Calu3 (cell line): ENCODE measurements at regions not wholly inside any gene's neighbourhood (a gene's known extent, or its start where the extent isn't known, plus 50 kb on each side); places are given as distances from the start of the nearest gene placed in this dataset.
A peak's percentile ranks its signal among the peaks of the same experiment; 100 is the strongest.

Source experiments
- BruUV-seq: library from RNA; stranded (reverse); fragments of 400-500 nt; replicated peaks from 2 replicates; lab custom pipeline; 2021; lab: Mats Ljungman, UMichigan
- CTCF ChIA-PET: fragments of 300-600 bp; sonication (Branson Sonifier 250); formaldehyde crosslinking; loops from one replicate; lab custom pipeline; 2022; ENCODE audit warnings: antibody characterized with exemption; lab: Charles Lee
- DNase-seq: peaks from one replicate; pipeline ENCODE4 v3.0.0; 2022
- H3K27ac Mint-ChIP-seq: one replicate; pipeline ENCODE4 v1.8.0; 2022; ENCODE audit warnings: mixed read lengths; ENCODE audit not compliant: unreplicated experiment
- H3K27me3 Mint-ChIP-seq: one replicate; pipeline ENCODE4 v1.8.0; 2022; ENCODE audit warnings: mixed read lengths; ENCODE audit not compliant: unreplicated experiment
- H3K36me3 Mint-ChIP-seq: one replicate; pipeline ENCODE4 v1.8.0; 2022; ENCODE audit warnings: mild to moderate bottlenecking, moderate library complexity, mixed read lengths; ENCODE audit not compliant: insufficient read depth, unreplicated experiment
- H3K4me1 Mint-ChIP-seq: one replicate; pipeline ENCODE4 v1.8.0; 2022; ENCODE audit warnings: mild to moderate bottlenecking, low read depth, mixed read lengths; ENCODE audit not compliant: unreplicated experiment
- H3K4me3 Mint-ChIP-seq: one replicate; pipeline ENCODE4 v1.8.0; 2022; ENCODE audit warnings: mild to moderate bottlenecking, low read depth, moderate library complexity, mixed read lengths; ENCODE audit not compliant: unreplicated experiment
- H3K9me3 Mint-ChIP-seq: one replicate; pipeline ENCODE4 v1.8.0; 2022; ENCODE audit warnings: low read depth, mixed read lengths; ENCODE audit not compliant: unreplicated experiment
- CTCF ChIP-seq: fragments of 200-600 bp; IDR thresholded peaks from one replicate; pipeline ENCODE4 v1.8.0; 2022; ENCODE audit warnings: antibody characterized with exemption; ENCODE audit not compliant: unreplicated experiment
- intact Hi-C: fragments of 100-400 bp; cut with micrococcal nuclease; formaldehyde crosslinking; loops from one replicate; pipeline ENCODE4 v1.10.0; 2022; ENCODE audit not compliant: unreplicated experiment

GRCh38 chr1:188043536-188044245 is 1214.9 kb downstream of the PLA2G4A start:
- CTCF ChIA-PET = no interaction called here
- intact Hi-C loops = no loop called here

GRCh38 chr1:188050250-188050649 is 1221.5 kb downstream of the PLA2G4A start:
- Mint-ChIP-seq H3K4me1 (no peaks in the 10 kb centered on the region), H3K27me3 (no peaks in the 10 kb centered on the region), H3K4me3 (no peak overlapping the region), H3K36me3 (no peaks in the 10 kb centered on the region), H3K27ac (no peak overlapping the region), H3K9me3 (peaks cover 2% of the 10 kb centered on the region)
- CTCF ChIA-PET = no interaction called here
- no TSS peak for BruUV-seq
- TF ChIP-seq CTCF = no peak
- no peak for DNase-seq
- intact Hi-C loops = no loop called here

More at GRCh38 chr1:188043536-188044245, 1214.9 kb downstream of the PLA2G4A start:
- Mint-ChIP-seq H3K27me3 (no peaks in the 10 kb centered on the region), H3K4me3 (no peak overlapping the region), H3K36me3 (no peaks in the 10 kb centered on the region), H3K27ac (peak overlapping the region; percentile 59), H3K4me1 (peaks cover 24% of the 10 kb centered on the region), H3K9me3 (peaks cover 3% of the 10 kb centered on the region)
- DNase-seq = no peak
- BruUV-seq = no TSS peak
- TF ChIP-seq CTCF = no peak

- Mint-ChIP-seq H3K27me3 (no peaks in the 10 kb centered on the region), H3K36me3 (no peaks in the 10 kb centered on the region), H3K9me3 (peaks cover 7% of the 10 kb centered on the region), H3K27ac (no peak overlapping the region), H3K4me1 (no peaks in the 10 kb centered on the region), H3K4me3 (no peak overlapping the region)
- BruUV-seq = no TSS peak
- intact Hi-C loops = no loop called here
- CTCF ChIA-PET = no interaction called here
- no peak for DNase-seq
- no peak for TF ChIP-seq CTCF
Observed at GRCh38 chr1:188056011-188056410, 1227.3 kb downstream of the PLA2G4A start.

- peaks cover 5% of the 10 kb centered on the region for H3K9me3 Mint-ChIP-seq
- intact Hi-C loops = no loop called here
- no peaks in the 10 kb centered on the region for H3K27me3 Mint-ChIP-seq
- H3K27ac Mint-ChIP-seq = no peak overlapping the region
- CTCF ChIA-PET = no interaction called here
- BruUV-seq = no TSS peak
- H3K4me1 Mint-ChIP-seq = no peaks in the 10 kb centered on the region
- no peak for DNase-seq
- no peak for TF ChIP-seq CTCF
- no peaks in the 10 kb centered on the region for H3K36me3 Mint-ChIP-seq
- no peak overlapping the region for H3K4me3 Mint-ChIP-seq
Observed at GRCh38 chr1:188058801-188059200, 1230.1 kb downstream of the PLA2G4A start.
